Stimulated activated CD4-positive, alpha-beta T cell treated with anti-CD3 and anti-CD28 coated beads, Interleukin-1b, Interleukin-23, amount 100 ng/mL, for 24 hours (primary cell): ENCODE measurements at regions not wholly inside any gene's neighbourhood (a gene's known extent, or its start where the extent isn't known, plus 50 kb on each side); places are given as distances from the start of the nearest gene placed in this dataset.
"Not testable (repeated sequence)": the region's sequence is repeated elsewhere in the genome, so short reads cannot be mapped to it uniquely, and the experiment has no call there.

Experiments used
- DNase-seq, 4 experiments: peaks; one replicate each; pipeline ENCODE4 v3.0.0-alpha.2; 2020; ENCODE audit warnings: low read depth in 4 of 4, low spot score in 1 of 4

- no peak for DNase-seq
These were observed 118.9 kb downstream of the GATA3 start for GRCh38 chr10:8173243-8173865.

- no peak for DNase-seq
These were observed 119.4 kb downstream of the GATA3 start for GRCh38 chr10:8173866-8174243.

- no peak for DNase-seq
These were observed 120.3 kb downstream of the GATA3 start for GRCh38 chr10:8174762-8175161.

GRCh38 chr10:8177526-8177925, 123.0 kb downstream of the GATA3 start:
- DNase-seq, result not testable (repeated sequence)

- not testable (repeated sequence) for DNase-seq
These were observed 125.3 kb downstream of the GATA3 start for GRCh38 chr10:8179773-8180172.

GRCh38 chr10:8180360-8181109, 126.0 kb downstream of the GATA3 start:
- no peak for DNase-seq

- no peak for DNase-seq
These were observed 127.1 kb downstream of the GATA3 start for GRCh38 chr10:8181496-8182157.

- DNase-seq, result no peak
These were observed 128.3 kb downstream of the GATA3 start for GRCh38 chr10:8182806-8183205.

- DNase-seq, result no peak
These were observed 128.8 kb downstream of the GATA3 start for GRCh38 chr10:8183241-8183704.

GRCh38 chr10:8187171-8187666, 132.7 kb downstream of the GATA3 start:
- DNase-seq, result no peak

GRCh38 chr10:8189458-8189857, 135.0 kb downstream of the GATA3 start:
- no peak for DNase-seq

- no peak for DNase-seq
These were observed 137.8 kb downstream of the GATA3 start for GRCh38 chr10:8192301-8192700.

- no peak for DNase-seq
These were observed 139.1 kb downstream of the GATA3 start for GRCh38 chr10:8193546-8193945.

- no peak for DNase-seq
These were observed 139.6 kb downstream of the GATA3 start for GRCh38 chr10:8194050-8194449.

- no peak for DNase-seq
These were observed 152.4 kb downstream of the GATA3 start for GRCh38 chr10:8206882-8207281.

- no peak for DNase-seq
These were observed 157.1 kb downstream of the GATA3 start for GRCh38 chr10:8211631-8212030.

GRCh38 chr10:8213735-8214134, 159.2 kb downstream of the GATA3 start:
- DNase-seq, result no peak

GRCh38 chr10:8214587-8214986, 160.1 kb downstream of the GATA3 start:
- DNase-seq, result no peak

GRCh38 chr10:8216893-8217292, 162.4 kb downstream of the GATA3 start:
- no peak for DNase-seq

GRCh38 chr10:8221451-8221850, 167.0 kb downstream of the GATA3 start:
- no peak for DNase-seq

- no peak for DNase-seq
These were observed 170.1 kb downstream of the GATA3 start for GRCh38 chr10:8224591-8224990.

- no peak for DNase-seq
These were observed 170.7 kb downstream of the GATA3 start for GRCh38 chr10:8225187-8225586.
